OCI-LY1 (cell line): ENCODE measurements at regions not wholly inside any gene's neighbourhood (a gene's known extent, or its start where the extent isn't known, plus 50 kb on each side); places are given as distances from the start of the nearest gene placed in this dataset.

ENCODE experiments used
- H2AFZ ChIP-seq: fragments of 200-600 bp; sonication (generic), shearing (Covaris generic); 2 replicates; pipeline ENCODE4 v1.6.0; 2014; ENCODE audit warnings: antibody characterized with exemption, mild to moderate bottlenecking, low read length
- H3F3A ChIP-seq: fragments of 200-600 bp; sonication (generic), shearing (Covaris generic); 2 replicates; pipeline ENCODE4 v1.6.0; 2014; ENCODE audit warnings: mild to moderate bottlenecking, antibody characterized with exemption, low read length, moderate library complexity; ENCODE audit not compliant: insufficient read depth
- H3K27ac ChIP-seq: fragments of 200-600 bp; sonication (generic); 2 replicates; pipeline ENCODE4 v1.5.1; 2014; ENCODE audit warnings: low read length, mixed run types, mild to moderate bottlenecking, low read depth; ENCODE audit not compliant: poor library complexity, severe bottlenecking
- H3K27me3 ChIP-seq: fragments of 200-600 bp; sonication (generic); 2 replicates; pipeline ENCODE4 v1.6.0; 2014; ENCODE audit warnings: antibody characterized with exemption, mild to moderate bottlenecking, low read length, moderate library complexity; ENCODE audit not compliant: insufficient read depth
- H3K36me3 ChIP-seq: fragments of 200-600 bp; sonication (generic); 2 replicates; pipeline ENCODE4 v1.6.1; 2014; ENCODE audit warnings: mild to moderate bottlenecking, antibody characterized with exemption, low read length, moderate library complexity, mixed read lengths; ENCODE audit not compliant: insufficient read depth
- H3K4me1 ChIP-seq: fragments of 200-600 bp; sonication (generic); 2 replicates; pipeline ENCODE4 v1.5.1; 2014; ENCODE audit warnings: mild to moderate bottlenecking, low read length, moderate library complexity; ENCODE audit not compliant: insufficient read depth, severe bottlenecking
- H3K4me2 ChIP-seq: fragments of 200-600 bp; sonication (generic), shearing (Covaris generic); 2 replicates; pipeline ENCODE4 v1.6.1; 2014; ENCODE audit warnings: low read length
- H3K4me3 ChIP-seq: fragments of 200-600 bp; sonication (generic); 2 replicates; pipeline ENCODE4 v1.5.1; 2014; ENCODE audit warnings: low read length, low read depth, mild to moderate bottlenecking, mixed read lengths; ENCODE audit not compliant: poor library complexity, severe bottlenecking
- H3K79me2 ChIP-seq: fragments of 200-600 bp; shearing (Covaris generic); 2 replicates; pipeline ENCODE4 v1.6.1; 2016; ENCODE audit warnings: mixed run types, low read length, mixed read lengths; ENCODE audit not compliant: insufficient read depth
- H3K9ac ChIP-seq: fragments of 200-600 bp; sonication (generic), shearing (Covaris generic); 2 replicates; pipeline ENCODE4 v1.6.1; 2014; ENCODE audit warnings: mild to moderate bottlenecking, low read length, mixed read lengths
- H3K9me2 ChIP-seq: fragments of 200-600 bp; sonication (generic), shearing (Covaris generic); 2 replicates; pipeline ENCODE4 v1.6.1; 2014; ENCODE audit warnings: low read depth, mild to moderate bottlenecking, low read length, mixed read lengths
- H3K9me3 ChIP-seq: fragments of 200-600 bp; shearing (Covaris generic); 2 replicates; pipeline ENCODE4 v1.6.1; 2014; ENCODE audit warnings: low read length, mixed read lengths
- H4K20me1 ChIP-seq: fragments of 200-600 bp; sonication (generic), shearing (Covaris generic); 2 replicates; pipeline ENCODE4 v1.6.0; 2016; ENCODE audit warnings: mild to moderate bottlenecking, low read length; ENCODE audit not compliant: insufficient read depth
- CTCF ChIP-seq: fragments of 200-600 bp; sonication (generic), shearing (Covaris generic); IDR thresholded peaks from 2 replicates; pipeline ENCODE4 v1.5.1; 2017; ENCODE audit warnings: mild to moderate bottlenecking, antibody characterized with exemption, low read length, moderate library complexity, mixed read lengths
- EZH2 ChIP-seq: fragments of 200-600 bp; sonication (generic), shearing (Covaris generic); IDR thresholded peaks from 2 replicates; pipeline ENCODE4 v1.8.0; 2017; ENCODE audit warnings: borderline replicate concordance, mixed run types, mild to moderate bottlenecking, antibody characterized with exemption, low read length, moderate library complexity, mixed read lengths

GRCh38 chr7:68492359-68492690 lies 1106.0 kb upstream of the AUTS2 start:
- H4K20me1 ChIP-seq = no peaks in the 10 kb centered on the region
- TF ChIP-seq EZH2 (no peak), CTCF (no peak)
- H3K27me3 ChIP-seq = peaks cover 5% of the 10 kb centered on the region; the same call in 1 of the 2 replicates
- H3K9me2 ChIP-seq = no peaks in the 10 kb centered on the region
- H3K9ac ChIP-seq = no peak overlapping the region
- H2AFZ ChIP-seq = no peak overlapping the region
- no peaks in the 10 kb centered on the region for H3F3A ChIP-seq
- no peak overlapping the region for H3K4me2 ChIP-seq
- no peak overlapping the region for H3K27ac ChIP-seq
- H3K4me1 ChIP-seq = no peaks in the 10 kb centered on the region
- no peaks in the 10 kb centered on the region for H3K79me2 ChIP-seq
- no peak overlapping the region for H3K4me3 ChIP-seq
- no peaks in the 10 kb centered on the region for H3K9me3 ChIP-seq
- no peaks in the 10 kb centered on the region; the same call in 1 of the 2 replicates for H3K36me3 ChIP-seq

DNA sequence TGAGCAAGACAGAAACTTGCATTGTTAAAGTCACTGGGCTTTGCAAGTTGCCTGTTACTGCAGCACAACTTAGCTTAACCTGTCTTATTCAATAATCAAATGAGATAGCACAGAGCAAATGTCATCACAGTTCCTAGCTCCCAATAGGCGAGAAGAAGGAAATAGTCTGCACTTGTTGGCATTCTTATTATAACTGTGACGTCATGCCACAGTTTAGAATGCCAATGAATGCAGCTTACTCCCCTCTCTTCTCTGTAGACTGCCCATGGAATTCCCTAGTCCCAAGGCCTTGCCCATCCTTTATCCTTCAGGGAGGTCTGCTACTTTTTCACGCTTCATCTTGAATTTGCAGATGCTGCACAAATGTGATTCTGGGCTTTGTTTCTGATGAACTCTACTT lies 1094.9 kb upstream of the AUTS2 start:
- Histone ChIP-seq H2AFZ (no peak overlapping the region), H3K9ac (no peak overlapping the region), H3K9me3 (peaks cover 14% of the 10 kb centered on the region; the same call in 1 of the 2 replicates), H3F3A (no peaks in the 10 kb centered on the region), H3K9me2 (no peaks in the 10 kb centered on the region), H3K36me3 (no peaks in the 10 kb centered on the region), H3K27me3 (peaks cover 9% of the 10 kb centered on the region; the same call in 1 of the 2 replicates), H4K20me1 (no peaks in the 10 kb centered on the region), H3K4me2 (no peak overlapping the region), H3K27ac (no peak overlapping the region), H3K4me3 (no peak overlapping the region), H3K79me2 (no peaks in the 10 kb centered on the region), H3K4me1 (no peaks in the 10 kb centered on the region)
- TF ChIP-seq EZH2 (no peak), CTCF (no peak)

DNA sequence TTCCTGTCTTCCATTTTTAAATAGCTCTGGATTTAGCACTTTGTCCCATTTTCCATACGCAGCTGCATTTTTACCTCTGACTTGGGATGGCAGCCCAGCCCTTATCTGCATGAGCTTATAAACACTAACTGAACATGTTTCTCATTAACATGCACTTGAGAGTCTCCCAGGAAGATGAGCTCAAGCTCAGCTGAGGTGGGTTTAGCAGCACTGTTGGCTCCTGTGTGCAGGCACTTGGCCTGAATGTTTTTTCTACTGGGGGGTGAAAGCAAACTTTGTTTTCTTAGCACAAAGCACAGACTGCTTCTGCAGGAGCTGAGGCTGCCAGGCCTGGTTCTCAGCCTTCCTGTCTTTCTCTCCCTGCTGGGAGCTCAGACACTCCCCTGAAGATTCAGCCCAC lies 1093.6 kb upstream of the AUTS2 start:
- Histone ChIP-seq H3K4me2 (no peak overlapping the region), H3K79me2 (no peaks in the 10 kb centered on the region), H3K9ac (no peak overlapping the region), H3F3A (no peaks in the 10 kb centered on the region), H3K4me3 (no peak overlapping the region), H3K36me3 (no peaks in the 10 kb centered on the region; the same call in 1 of the 2 replicates), H3K9me3 (peaks cover 14% of the 10 kb centered on the region; the same call in 1 of the 2 replicates), H2AFZ (no peak overlapping the region), H3K27me3 (peaks cover 10% of the 10 kb centered on the region; the same call in 1 of the 2 replicates), H3K4me1 (no peaks in the 10 kb centered on the region), H4K20me1 (no peaks in the 10 kb centered on the region), H3K9me2 (no peaks in the 10 kb centered on the region), H3K27ac (no peak overlapping the region)
- no peak for TF ChIP-seq CTCF
- no peak for TF ChIP-seq EZH2
